ENCODE measurements at regions not wholly inside any gene's neighbourhood (a gene's known extent, or its start where the extent isn't known, plus 50 kb on each side); places are given as distances from the start of the nearest gene placed in this dataset.
"Not testable (repeated sequence)": the region's sequence is repeated elsewhere in the genome, so short reads cannot be mapped to it uniquely, and the experiment has no call there.

DNA sequence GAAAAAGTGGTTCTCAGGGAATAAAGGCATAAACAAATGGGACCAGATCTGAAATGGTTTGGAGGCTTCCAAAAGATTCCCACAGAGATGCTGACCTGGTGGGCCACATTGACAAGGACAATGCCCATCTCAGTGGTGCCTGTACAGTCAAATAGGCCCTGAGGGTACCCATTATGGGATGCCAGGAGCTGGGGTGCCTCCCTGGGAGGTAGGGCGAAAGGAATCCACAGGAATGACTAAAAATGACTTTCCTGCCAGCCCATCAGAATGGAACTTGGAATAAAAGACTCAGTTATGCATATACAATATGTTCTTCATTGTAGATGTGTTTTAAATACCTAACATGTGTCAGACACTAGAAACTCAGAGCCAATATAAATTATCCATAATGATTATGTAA lies 248.5 kb downstream of the RNF144A start:
- peaks cover 0 to 2% (median 0%) of the 10 kb centered on the region in 5 donors for H3K27me3 Mint-ChIP-seq
- no peak overlapping the region for H3K4me3 Mint-ChIP-seq
- no peaks in the 10 kb centered on the region for H3K4me1 Mint-ChIP-seq
- POLR2A ChIA-PET = no interaction called here
- H3K36me3 Mint-ChIP-seq = peaks cover 0 to 13% (median 2%) of the 10 kb centered on the region in 3 donors
- DNase-seq = no peak
- H3K27ac Mint-ChIP-seq = no peak overlapping the region
- ATAC-seq = no peak
- H3K9me3 Mint-ChIP-seq = peaks cover 0 to 5% (median 0%) of the 10 kb centered on the region in 9 donors

DNA sequence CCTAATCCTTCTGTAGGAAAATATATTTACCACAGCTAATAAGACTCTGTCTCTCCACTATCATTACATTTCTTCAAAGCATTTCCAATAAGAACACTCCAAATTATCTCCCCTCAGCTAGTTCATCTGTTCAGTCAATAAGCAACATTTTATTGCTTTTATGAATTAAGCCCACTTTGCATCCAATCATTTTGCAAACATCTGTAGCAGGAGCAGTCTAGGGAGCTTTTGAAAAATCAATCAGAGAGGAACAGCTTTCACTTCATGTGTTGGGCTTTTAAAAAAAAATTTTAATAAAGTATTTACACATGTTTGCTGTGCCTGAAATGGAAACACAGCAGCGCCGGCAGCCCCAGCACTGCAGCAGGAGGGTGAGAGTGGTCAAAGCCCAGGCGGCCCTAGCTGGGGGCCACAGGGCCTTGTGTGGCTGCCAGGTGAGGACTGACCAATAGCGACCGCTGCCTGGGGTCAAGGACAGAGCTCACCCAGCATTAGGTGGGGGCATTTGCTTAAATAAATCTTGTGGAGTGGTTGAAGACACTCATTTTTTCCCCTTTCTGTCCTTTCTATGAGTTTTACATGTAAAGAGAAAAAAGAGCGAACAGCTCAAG lies 250.7 kb downstream of the RNF144A start:
- H3K4me1 Mint-ChIP-seq = no peaks in the 10 kb centered on the region
- no peak for ATAC-seq
- peaks cover 4 to 13% (median 6%) of the 10 kb centered on the region in 3 donors for H3K36me3 Mint-ChIP-seq
- H3K27me3 Mint-ChIP-seq = peaks cover 0 to 2% (median 0%) of the 10 kb centered on the region in 5 donors
- POLR2A ChIA-PET = no interaction called here
- no peak overlapping the region for H3K4me3 Mint-ChIP-seq
- H3K27ac Mint-ChIP-seq = no peak overlapping the region
- no peak for DNase-seq
- H3K9me3 Mint-ChIP-seq = no peaks in the 10 kb centered on the region

DNA sequence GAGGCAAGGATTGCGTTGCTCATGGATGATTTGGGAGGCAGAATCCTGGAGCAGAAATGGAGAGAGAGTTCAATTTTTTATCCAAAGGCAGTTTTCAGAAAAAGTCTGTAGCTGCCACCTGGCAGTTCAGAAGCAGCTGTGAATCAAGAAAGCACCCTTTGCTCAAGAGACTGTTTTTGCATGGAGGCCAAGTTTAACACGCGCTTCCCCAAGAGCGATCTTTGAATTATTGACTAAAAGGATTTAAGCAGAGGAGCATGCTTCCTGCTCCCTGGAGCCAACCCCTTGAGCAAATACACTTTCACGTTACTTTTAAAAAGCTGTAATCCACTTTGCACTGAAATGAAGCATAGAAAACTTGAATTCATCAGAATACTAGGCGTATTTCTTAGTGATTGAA lies 252.4 kb downstream of the RNF144A start:
- POLR2A ChIA-PET = no interaction called here
- no peaks in the 10 kb centered on the region for H3K4me1 Mint-ChIP-seq
- ATAC-seq (no peak), DNase-seq (no peak)
- H3K4me3 Mint-ChIP-seq = no peak overlapping the region
- peaks cover 0 to under 1% (median 0%) of the 10 kb centered on the region in 9 donors for H3K9me3 Mint-ChIP-seq
- peaks cover 4 to 13% (median 6%) of the 10 kb centered on the region in 3 donors for H3K36me3 Mint-ChIP-seq
- peaks cover 0 to 2% (median 0%) of the 10 kb centered on the region in 5 donors for H3K27me3 Mint-ChIP-seq
- H3K27ac Mint-ChIP-seq = no peak overlapping the region

DNA sequence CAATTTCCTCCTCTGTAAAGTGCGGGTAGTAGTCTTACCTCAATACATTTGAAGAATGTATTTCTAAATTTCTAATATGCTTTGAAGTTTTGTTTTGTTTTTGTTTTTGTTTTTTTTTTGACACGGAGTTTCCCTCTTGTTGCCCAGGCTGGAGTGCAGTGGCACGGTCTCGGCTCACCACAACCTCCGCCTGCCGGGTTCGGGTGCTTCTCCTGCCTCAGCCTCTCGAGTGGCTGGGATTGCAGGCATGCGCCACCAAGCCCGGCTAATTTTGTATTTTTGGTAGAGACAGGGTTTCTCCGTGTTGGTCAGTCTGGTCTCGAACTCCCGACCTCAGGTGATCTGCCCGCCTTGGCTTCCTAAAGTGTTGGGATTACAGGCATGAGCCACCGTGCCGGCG lies 261.8 kb downstream of the RNF144A start:
- peaks cover 2 to 14% (median 5%) of the 10 kb centered on the region in 3 donors for H3K36me3 Mint-ChIP-seq
- ATAC-seq, H3K27ac Mint-ChIP-seq, DNase-seq, H3K27me3 Mint-ChIP-seq, H3K9me3 Mint-ChIP-seq, POLR2A ChIA-PET, H3K4me3 Mint-ChIP-seq, H3K4me1 Mint-ChIP-seq: not testable (repeated sequence)

DNA sequence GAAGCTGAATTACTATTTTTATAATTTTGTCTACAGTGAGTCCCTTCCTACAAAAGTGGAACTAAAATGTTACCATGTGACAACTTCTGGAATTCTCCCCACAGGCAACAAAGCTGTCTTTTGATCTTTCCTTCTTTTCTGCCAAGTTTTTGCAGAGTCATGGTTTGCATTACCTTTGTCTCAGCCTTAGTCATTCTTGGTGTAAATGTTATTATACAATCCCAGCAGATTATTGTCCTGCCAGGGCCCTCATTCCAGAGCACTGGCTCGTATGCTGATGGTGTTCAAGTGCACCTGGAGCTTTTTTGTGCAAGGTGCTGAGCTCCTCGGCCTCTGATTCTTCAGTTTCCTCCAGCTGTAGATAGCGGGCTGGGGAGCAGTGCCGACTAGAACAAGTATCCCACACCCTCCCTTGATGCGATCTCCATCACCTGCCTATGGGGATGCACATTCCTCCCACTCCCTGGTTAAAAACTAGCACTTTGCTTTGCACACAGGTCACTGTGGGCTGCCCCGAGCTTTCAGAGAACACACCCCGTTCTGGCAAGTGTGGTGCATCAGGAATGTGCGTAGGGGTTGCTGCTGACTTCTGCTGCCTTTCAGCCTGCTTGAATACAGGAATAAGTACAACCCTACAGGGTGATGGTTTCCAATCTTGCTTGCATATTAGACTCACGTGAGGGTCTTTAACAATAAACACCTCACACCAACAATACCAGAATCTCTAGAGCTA lies 263.6 kb downstream of the RNF144A start:
- no peak overlapping the region for H3K27ac Mint-ChIP-seq
- H3K9me3 Mint-ChIP-seq = peaks cover 0 to 3% (median 0%) of the 10 kb centered on the region in 9 donors
- ATAC-seq (no peak), DNase-seq (no peak)
- H3K4me3 Mint-ChIP-seq = no peak overlapping the region
- POLR2A ChIA-PET = interaction anchor here (0.7 kb wide), 1 partner anchor 1259 kb away, joined by 4 read pairs; no protein-coding TSS in a partner anchor
- H3K27me3 Mint-ChIP-seq = no peaks in the 10 kb centered on the region
- H3K36me3 Mint-ChIP-seq = peaks cover 0 to 2% (median 0%) of the 10 kb centered on the region in 3 donors
- H3K4me1 Mint-ChIP-seq = no peaks in the 10 kb centered on the region

DNA sequence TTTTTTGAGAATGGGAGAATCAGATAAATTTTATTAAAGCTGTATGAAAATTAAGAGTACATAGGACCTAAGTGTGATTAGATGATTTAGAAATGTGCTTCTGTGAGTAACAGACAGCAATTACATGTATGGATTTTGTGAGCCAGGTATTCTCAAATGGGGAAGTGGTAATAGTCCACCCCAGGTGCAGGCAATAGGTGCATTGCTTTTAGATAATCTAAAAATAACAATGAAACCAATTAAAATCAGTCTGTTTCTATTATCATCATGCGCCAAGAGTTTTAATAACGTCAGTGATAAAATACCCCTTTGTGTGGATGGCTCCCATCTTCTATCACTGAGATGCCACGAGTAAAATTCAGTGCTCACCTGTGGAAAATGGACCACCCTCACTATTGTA lies 265.3 kb downstream of the RNF144A start:
- Mint-ChIP-seq H3K4me3 (no peak overlapping the region), H3K36me3 (no peaks in the 10 kb centered on the region), H3K27ac (no peak overlapping the region), H3K4me1 (no peaks in the 10 kb centered on the region), H3K27me3 (peaks cover 0 to 1% (median 0%) of the 10 kb centered on the region in 5 donors), H3K9me3 (peaks cover 0 to 3% (median 0%) of the 10 kb centered on the region in 9 donors)
- ATAC-seq (no peak), DNase-seq (no peak)
- POLR2A ChIA-PET = no interaction called here

DNA sequence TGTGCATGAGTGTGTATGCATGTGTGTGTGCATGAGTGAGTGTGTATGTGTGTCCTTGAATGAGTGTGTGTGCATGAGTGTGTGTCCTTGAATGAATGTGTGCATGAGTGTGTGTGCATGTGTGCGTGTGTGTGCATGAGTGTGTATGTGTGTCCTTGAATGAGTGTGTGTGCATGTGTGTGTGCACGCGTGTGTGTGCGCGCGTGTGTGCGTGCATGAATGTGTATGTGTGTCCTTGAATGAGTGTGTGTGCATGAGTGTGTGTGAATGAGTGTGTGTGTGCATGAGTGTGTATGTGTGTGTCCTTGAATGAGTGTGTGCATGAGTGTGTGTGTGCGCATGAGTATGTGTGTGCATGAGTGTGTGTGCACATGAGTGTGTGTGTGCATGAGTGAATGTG lies 271.9 kb downstream of the RNF144A start:
- POLR2A ChIA-PET = interaction anchor here (0.6 kb wide), 1 partner anchor 1496 kb away, joined by 3 read pairs; no protein-coding TSS in a partner anchor

DNA sequence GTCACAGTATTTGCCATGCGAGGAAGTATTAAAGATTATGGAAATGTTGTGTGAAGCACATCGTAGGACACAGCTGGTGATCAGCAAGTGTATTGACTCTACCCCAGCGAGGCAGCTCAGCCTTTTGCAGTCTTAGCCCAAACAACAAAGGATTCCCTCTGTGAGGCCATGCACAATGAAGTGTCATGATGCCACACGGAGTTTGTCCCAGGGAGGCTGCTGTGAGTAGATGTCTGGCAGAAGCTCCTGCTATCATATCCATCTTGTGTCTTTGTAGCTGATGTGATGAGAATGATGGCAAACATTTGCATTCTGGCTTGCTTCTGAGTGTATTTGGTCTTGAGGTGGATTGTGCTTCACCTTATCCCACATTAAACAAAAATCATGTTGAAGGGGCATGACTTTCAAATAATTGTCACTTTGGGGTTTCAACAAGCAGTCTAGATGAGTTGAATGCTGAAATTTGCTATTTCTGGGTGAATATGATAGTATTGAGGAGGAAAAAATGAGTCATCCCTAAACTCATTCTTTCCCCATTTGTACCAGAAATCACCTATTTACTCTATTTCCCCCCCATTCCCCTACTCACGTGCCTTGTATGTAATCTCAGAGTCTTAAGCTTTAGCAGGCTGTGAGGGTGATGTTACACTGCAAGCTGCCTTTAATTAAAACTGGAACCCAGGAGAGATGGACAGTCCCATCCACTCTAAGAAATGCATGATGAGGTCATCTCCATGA lies 273.5 kb downstream of the RNF144A start:
- ATAC-seq (no peak), DNase-seq (no peak)
- Mint-ChIP-seq H3K4me3 (no peak overlapping the region), H3K9me3 (no peaks in the 10 kb centered on the region), H3K4me1 (no peaks in the 10 kb centered on the region), H3K36me3 (no peaks in the 10 kb centered on the region), H3K27me3 (peaks cover 0 to 1% (median 0%) of the 10 kb centered on the region in 5 donors), H3K27ac (no peak overlapping the region)
- POLR2A ChIA-PET = no interaction called here

More for the DNA sequence above, 271.9 kb downstream of the RNF144A start:
- H3K4me1 Mint-ChIP-seq = no peaks in the 10 kb centered on the region
- ATAC-seq (no peak), DNase-seq (no peak)
- H3K4me3 Mint-ChIP-seq = no peak overlapping the region
- no peaks in the 10 kb centered on the region for H3K36me3 Mint-ChIP-seq
- no peaks in the 10 kb centered on the region for H3K9me3 Mint-ChIP-seq
- H3K27ac Mint-ChIP-seq = no peak overlapping the region
- peaks cover 0 to 1% (median 0%) of the 10 kb centered on the region in 5 donors for H3K27me3 Mint-ChIP-seq

DNA sequence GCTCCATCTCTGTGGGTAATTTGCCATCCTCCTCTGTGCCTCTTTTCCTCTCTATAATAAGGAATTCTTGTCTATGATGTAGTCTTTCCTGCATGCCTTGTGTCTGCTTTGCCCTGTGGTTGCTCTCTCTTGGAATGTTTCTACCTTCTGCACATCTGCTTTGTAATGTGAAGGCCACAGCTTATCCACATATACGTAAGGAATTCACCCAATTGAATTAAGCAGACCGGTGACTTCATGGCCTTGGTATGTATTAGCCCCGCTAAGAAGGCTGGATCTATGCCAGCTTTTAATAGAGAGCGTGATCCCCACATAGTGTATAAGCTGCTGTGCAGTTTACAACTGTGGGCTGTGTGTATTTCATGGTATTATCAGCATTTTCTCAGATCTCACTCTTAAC lies 274.7 kb downstream of the RNF144A start:
- Mint-ChIP-seq H3K27me3 (peaks cover 0 to 1% (median 0%) of the 10 kb centered on the region in 5 donors), H3K36me3 (no peaks in the 10 kb centered on the region), H3K4me3 (no peak overlapping the region), H3K4me1 (no peaks in the 10 kb centered on the region), H3K27ac (no peak overlapping the region), H3K9me3 (no peaks in the 10 kb centered on the region)
- ATAC-seq = no peak
- no peak for DNase-seq
- POLR2A ChIA-PET = no interaction called here

DNA sequence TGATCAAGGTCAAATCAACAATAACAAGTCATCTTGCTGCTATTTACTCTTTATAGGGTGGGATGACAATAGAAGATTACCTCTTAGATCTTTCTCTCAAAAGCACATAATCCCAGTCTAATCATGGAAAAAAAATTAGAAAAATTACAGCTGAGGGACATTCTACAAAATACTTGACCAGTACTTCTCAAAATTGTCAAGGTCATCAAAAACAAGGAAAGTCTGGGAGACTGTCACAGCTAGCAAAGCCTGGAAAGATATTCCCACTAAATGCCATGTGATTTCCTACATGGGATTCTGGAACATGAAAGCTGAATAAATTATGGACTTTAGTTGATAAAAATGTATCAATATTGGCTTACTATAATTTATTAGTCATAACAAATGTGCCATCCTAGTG lies 276.2 kb downstream of the RNF144A start:
- H3K27ac Mint-ChIP-seq = no peak overlapping the region
- POLR2A ChIA-PET = no interaction called here

DNA sequence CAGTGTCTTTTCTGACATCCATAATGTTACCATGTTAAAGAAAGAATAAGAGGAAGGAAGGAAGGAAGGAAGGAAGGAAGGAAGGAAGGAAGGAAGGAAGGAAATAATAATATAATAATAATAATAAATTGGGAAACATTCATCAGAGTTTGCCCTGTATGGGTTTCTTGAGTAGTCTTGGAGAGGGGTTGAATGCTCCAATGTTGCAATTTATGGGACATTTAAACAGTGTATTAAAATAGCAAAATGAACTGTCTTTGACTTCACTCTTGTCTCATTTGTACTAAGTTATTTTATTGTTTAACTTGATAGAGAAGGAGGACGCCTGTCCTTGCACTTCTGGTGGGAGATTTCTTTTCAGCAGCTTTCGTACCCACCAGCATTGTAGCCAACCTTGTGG lies 277.7 kb downstream of the RNF144A start:
- no peak for DNase-seq
- no peaks in the 10 kb centered on the region for H3K4me1 Mint-ChIP-seq
- POLR2A ChIA-PET = interaction anchor here (0.5 kb wide), 1 partner anchor 1645 kb away, joined by 4 read pairs; no protein-coding TSS in a partner anchor
- no peaks in the 10 kb centered on the region for H3K27me3 Mint-ChIP-seq
- H3K27ac Mint-ChIP-seq = no peak overlapping the region
- no peaks in the 10 kb centered on the region for H3K36me3 Mint-ChIP-seq
- H3K4me3 Mint-ChIP-seq = no peak overlapping the region
- H3K9me3 Mint-ChIP-seq = no peaks in the 10 kb centered on the region
- no peak for ATAC-seq

More for the DNA sequence above, 276.2 kb downstream of the RNF144A start:
- Mint-ChIP-seq H3K27me3 (no peaks in the 10 kb centered on the region), H3K9me3 (no peaks in the 10 kb centered on the region), H3K36me3 (no peaks in the 10 kb centered on the region), H3K4me1 (no peaks in the 10 kb centered on the region), H3K4me3 (no peak overlapping the region)
- no peak for DNase-seq
- no peak for ATAC-seq

DNA sequence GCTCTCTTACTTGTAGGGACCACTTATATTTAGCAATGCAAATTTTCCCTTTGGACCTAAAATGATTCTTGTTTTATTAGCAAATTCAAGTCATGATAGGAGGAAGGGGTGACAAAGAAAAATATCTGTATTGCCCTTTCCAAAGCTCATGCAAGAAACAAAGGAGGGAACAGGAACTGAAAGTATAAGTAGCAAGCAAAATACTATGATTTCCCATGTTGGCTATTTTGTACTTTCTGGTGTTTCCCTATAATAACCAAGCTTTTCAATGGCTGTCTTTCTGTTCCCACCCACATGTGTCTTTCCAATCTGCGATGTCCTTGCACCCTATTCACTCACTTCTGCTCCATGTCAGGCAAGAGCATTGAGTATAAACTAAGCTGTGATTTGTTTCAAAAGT lies 279.7 kb downstream of the RNF144A start:
- no peak for ATAC-seq
- no peaks in the 10 kb centered on the region for H3K27me3 Mint-ChIP-seq
- no peaks in the 10 kb centered on the region for H3K36me3 Mint-ChIP-seq
- H3K9me3 Mint-ChIP-seq = no peaks in the 10 kb centered on the region
- POLR2A ChIA-PET = no interaction called here
- no peaks in the 10 kb centered on the region for H3K4me1 Mint-ChIP-seq
- no peak for DNase-seq
- no peak overlapping the region for H3K27ac Mint-ChIP-seq
- no peak overlapping the region for H3K4me3 Mint-ChIP-seq

DNA sequence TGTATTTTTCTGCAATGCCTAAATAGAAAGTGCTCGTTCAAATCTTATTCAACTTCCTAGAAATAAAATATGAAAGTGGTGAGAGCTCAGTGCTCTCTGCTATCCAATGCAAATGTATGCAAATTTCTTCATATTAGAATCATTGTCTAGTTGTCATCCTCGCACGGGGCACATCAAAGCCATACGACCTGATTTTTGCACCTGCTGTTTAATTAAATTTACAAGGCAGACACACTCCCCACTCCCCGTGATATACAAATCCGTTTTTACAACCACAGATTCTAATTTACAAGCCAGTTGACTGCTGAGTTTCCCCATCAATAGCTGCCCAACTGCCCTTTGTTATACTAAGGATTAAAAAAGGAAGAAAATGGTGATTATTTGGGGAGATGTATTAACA lies 284.6 kb downstream of the RNF144A start:
- POLR2A ChIA-PET = no interaction called here

More for the DNA sequence above, 284.6 kb downstream of the RNF144A start:
- H3K36me3 Mint-ChIP-seq = no peaks in the 10 kb centered on the region
- no peak for DNase-seq
- no peak overlapping the region for H3K27ac Mint-ChIP-seq
- no peaks in the 10 kb centered on the region for H3K9me3 Mint-ChIP-seq
- H3K4me1 Mint-ChIP-seq = no peaks in the 10 kb centered on the region
- no peak overlapping the region for H3K4me3 Mint-ChIP-seq
- ATAC-seq = no peak
- no peaks in the 10 kb centered on the region for H3K27me3 Mint-ChIP-seq
